LNCAP (cell line): ENCODE measurements at regions not wholly inside any gene's neighbourhood (a gene's known extent, or its start where the extent isn't known, plus 50 kb on each side); places are given as distances from the start of the nearest gene placed in this dataset.

Experiments
- CTCF ChIP-seq: fragments of 450-650 bp; IDR thresholded peaks from 2 replicates; pipeline ENCODE4 v1.5.1; 2017; ENCODE audit warnings: mild to moderate bottlenecking

- TF ChIP-seq CTCF, result no peak
Observed at GRCh38 chr12:128155571-128155970, 111.4 kb upstream of the TMEM132C start.

- TF ChIP-seq CTCF, result no peak
Observed at GRCh38 chr12:128163086-128163485, 103.9 kb upstream of the TMEM132C start.

- no peak for TF ChIP-seq CTCF
Observed at GRCh38 chr12:128164533-128164932, 102.4 kb upstream of the TMEM132C start.

GRCh38 chr12:128165387-128165786 is 101.6 kb upstream of the TMEM132C start:
- no peak for TF ChIP-seq CTCF

GRCh38 chr12:128168273-128168672 is 98.7 kb upstream of the TMEM132C start:
- no peak for TF ChIP-seq CTCF

- TF ChIP-seq CTCF, result no peak
Observed at GRCh38 chr12:128170181-128170580, 96.8 kb upstream of the TMEM132C start.

- TF ChIP-seq CTCF, result no peak
Observed at GRCh38 chr12:128178565-128178964, 88.4 kb upstream of the TMEM132C start.

- TF ChIP-seq CTCF, result no peak
Observed at GRCh38 chr12:128178966-128179365, 88.0 kb upstream of the TMEM132C start.
